8988T (cell line): ENCODE measurements at regions not wholly inside any gene's neighbourhood (a gene's known extent, or its start where the extent isn't known, plus 50 kb on each side); places are given as distances from the start of the nearest gene placed in this dataset.
"Not testable (repeated sequence)": the region's sequence is repeated elsewhere in the genome, so short reads cannot be mapped to it uniquely, and the experiment has no call there.

Experiments
- DNase-seq: peaks from one replicate; pipeline ENCODE4 v3.0.0; 2011

DNA sequence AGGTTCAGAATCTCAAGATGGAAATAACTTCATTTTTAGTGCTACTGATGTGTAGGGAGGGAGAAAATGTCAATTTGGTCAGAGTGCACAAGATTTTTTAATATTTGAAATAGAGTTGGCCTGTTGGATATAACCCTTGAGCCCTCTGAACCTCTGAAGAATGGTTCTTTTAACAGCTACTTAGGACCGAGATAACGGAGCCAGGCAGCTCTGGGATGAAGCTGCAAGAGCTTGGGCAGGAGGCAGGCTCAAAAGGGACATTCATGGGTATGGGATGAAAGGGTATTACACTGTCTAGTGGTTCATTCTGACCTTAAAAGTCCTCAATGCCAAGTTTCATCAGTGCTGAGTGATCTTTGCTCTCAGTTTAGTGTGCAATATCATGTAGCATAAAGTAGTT lies 111.4 kb upstream of the CPHXL start:
- DNase-seq, result no peak

DNA sequence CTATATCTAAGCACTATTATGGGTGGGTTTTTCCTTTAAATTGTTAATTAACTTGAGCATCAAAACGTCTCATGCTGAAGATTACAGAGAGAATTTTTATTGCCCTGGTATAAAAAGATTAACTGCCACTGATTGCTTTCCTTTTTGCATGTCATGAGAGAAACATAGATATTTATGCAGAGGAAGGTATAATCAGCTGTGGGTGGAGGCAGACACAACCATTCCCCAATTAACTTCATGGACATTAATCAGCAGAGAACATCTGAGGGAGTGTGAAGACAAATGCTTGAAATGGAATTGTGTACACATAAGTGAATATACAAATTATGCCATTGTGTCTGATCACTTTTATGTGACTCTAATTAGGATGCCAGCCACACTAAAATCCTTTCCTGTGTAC lies 115.2 kb upstream of the CPHXL start:
- DNase-seq, result no peak

DNA sequence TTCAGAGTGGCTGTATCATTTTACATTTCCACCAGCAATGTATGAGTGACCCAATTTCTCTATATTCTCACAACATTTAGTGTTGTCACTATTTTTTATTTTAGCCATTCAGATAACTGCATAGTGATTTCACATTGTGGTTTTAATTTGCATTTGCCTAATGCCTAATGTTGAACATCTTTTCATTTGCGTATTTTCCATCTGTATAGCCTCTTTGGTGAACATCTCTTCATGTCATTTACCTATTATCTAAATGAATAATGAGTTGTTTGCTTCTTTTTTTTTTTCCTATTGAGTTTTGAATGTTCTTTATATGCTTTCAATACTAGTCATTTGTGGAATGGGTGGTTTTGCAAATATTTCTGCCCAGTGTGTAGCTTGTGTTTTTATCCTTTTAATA lies 120.9 kb upstream of the CPHXL start:
- no peak for DNase-seq

DNA sequence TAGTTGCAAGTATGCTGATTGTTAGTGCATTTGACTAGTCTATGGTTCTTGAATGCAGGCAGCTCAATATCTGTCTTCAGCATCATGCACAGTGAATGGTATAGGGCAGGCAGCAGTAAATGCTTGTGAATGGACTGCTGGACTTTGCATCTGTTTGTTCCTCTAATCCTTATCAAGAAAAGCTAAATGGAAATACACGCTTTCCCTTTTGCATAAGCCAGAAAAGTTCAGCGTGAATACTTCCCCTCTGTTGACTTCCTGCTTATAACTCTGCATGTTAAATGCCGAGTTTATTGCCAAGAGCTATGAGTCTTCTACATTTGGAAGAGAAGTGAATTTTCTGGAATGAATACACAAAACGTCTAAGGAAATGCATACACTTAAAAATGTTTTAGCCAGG lies 127.9 kb upstream of the CPHXL start:
- no peak for DNase-seq

DNA sequence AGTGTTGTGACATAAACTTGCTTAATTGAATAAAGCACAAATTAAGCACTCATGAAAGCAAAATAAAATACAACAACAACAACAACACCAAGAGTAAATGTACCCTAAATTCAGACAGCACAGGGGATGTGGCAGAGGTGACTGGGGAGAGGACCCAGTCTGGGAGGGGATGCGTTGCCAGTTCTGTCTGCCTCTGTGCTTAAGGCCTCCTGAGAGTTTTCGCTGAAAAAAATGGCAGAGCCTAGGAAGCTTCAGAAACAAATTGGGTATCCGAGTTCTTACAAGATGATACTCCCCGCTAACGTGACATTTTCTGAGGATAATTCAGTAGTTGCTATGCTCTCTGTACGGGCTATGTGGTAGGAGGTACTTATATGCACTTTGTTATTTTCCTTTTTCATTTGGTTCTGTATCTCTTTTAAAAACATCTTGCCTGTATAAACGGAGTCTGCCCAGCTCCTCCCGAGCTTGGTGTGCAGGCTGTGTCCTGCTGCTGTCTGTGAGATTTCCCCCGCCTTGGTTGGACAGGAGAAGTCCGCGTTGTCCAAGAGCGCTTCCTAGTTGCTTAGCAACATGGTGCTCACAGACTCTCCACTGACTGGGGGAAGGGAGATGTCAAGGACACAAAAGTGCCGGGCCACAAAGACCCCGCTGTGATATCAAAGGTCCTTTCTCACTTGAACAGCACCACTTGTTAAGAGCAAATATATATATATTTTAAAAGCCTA lies 134.2 kb upstream of the CPHXL start:
- DNase-seq, result no peak

DNA sequence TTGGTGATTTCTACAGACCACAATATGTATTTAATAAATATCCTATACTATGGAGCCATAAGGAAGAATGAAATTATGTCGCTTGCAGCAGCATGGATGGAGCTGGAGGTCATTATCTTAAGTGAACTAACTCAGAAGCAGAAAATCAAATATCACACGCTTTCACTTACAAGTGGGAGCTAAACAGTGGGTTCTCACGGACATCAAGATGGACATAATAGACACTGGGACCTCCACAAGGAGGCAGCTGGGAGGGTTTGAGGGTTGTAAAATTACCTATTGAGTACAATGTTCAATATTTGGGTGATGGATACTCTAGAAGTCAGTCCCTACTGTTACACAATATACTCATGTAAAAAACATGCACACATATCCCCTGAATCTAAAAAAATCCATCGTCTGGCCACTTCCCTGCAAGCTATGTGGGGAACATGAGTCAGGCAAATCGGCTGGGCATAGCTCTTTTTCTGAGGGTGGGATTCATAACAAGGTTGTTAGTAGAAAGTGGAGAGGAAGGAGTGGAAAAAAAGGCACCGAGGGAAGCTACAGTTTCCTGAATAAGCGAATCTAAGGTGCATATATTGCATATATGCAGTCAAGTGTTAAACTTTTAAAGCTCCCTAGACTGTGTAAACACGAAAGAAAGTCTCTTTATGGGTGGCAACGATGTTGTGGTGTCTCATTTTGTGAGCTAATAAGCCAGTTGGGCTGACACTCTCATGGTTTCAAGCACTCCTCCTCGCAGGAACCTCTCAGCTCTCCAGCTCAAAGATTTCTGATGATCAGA lies 135.2 kb upstream of the CPHXL start:
- no peak for DNase-seq

DNA sequence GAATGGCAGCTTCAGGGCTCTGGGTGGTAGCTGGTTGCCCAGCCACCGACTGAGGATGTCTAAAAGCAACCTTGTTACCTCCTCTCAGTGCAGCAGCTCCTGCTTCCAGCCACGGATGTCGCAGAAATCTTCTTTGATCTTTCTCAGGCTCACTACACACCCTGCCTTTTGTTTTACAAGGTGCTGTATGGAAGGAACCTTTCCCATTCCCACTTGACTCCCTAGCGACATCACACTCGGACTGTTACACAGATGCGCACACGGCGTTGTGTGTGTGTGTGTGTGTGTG lies 135.8 kb upstream of the CPHXL start:
- DNase-seq, result no peak

DNA sequence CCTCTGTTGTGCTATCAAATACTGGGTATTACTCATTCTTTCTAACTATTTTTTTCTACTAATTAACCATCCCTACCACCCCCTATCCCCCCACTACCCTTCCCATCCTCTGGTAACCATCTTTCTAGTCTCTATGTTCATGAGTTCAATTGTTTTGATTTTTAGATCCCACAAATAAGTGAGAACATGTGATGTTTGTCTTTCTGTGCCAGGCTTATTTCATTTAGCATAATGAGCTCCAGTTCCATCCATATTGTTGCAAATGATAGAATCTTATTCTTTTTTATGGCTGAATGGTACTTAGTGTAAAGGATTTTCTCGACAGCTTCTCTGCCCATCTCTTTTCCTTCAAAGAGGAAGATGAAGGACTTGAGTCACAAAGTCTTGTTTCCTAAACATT lies 138.0 kb upstream of the CPHXL start:
- DNase-seq, result no peak

DNA sequence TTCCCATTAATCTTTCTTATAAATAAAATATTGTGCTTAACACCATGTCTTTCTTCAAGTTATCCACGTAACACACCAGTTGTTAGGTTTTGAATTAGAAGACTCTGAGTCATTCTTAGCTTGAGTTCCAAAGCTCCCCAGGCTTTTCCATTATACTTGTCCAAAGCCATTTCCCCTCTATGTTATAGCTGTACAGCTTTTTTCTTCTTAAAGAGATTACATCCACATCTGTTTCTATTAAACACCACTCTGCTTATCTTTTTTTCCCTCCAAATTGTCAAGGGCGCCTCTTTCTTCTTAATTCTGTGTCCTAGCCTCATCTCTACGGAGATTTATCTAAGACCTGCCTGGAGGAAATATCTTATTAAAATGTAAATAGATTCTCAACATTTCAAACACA lies 139.4 kb upstream of the CPHXL start:
- DNase-seq, result no peak

DNA sequence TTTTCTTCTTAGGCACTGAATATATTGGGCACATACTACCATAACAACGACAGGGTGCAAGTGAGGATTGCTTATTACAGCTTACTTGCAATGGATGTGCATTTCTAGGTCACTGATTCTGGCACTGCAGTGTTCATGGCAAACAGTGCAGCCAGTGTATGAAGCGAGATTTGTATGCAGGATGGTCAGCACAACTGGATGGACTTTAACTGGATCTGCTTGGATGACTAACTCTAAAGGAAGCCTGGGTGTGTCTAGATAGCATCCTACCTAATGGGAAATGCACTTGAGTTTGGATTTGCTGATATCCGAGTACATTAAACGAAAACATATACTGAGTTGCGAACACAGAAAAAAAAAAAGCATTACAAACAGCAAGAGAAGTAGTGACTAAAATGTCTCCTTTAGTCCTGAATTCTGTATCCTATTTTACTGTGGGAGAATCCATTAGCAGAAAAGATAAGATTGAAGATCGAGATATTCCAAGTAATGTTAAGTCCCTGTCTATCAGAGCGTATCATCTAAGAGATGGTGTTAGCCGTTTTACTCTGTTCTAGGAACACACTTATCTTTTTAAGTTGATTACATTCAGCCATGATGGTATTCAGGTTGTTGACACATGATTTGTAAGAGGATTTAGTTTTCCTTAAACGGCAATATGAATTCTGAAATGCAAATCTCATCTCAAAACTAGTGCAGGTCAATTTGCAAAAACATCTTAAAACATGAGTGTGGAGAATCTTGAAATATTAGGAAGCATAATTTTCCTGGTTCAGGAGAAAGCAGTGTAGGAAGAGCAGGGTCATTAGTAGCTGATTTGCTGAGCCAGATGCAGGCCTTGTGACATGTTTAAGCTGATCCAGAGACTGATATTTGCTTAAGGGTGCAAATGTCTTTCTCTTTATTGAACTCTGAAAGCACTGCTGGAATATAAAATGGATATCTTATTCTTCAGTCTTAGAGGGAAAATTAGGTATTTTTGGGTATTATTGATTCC lies 142.6 kb upstream of the CPHXL start:
- no peak for DNase-seq

DNA sequence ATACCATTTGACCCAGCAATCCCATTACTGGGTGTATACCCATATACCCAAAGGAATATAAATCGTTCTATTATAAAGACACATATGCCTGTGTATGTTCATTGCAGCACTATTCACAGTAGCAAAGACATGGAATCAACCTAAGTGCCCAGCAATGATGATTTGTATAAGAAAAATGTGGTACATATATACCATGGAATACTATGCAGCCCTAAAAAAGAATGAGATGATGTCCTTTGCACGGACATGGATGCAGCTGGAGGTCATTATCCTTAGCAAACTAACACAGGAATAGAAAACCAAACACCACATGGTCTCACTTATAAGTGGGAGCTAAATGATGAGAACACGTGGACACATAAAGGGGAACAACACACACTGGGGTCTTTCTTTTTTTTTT lies 155.0 kb upstream of the CPHXL start:
- not testable (repeated sequence) for DNase-seq

DNA sequence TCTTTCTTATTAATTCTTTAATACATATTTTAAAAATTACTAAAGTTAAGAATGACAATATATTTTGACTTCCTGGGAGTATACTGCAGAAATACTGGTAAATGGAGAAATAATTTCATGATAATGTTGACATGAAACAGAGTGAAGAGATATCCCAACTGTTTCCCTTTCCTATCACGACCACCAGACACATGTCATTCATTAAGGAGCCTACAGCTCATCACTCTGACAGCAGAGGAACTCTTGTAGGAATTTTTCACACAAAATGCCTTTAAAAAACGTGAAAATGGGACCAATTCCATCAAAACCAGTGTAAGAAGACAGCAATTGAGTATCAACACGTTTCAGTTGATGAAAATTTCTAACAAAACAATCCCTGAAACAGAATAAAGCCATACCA lies 172.9 kb upstream of the CPHXL start:
- DNase-seq, result no peak

DNA sequence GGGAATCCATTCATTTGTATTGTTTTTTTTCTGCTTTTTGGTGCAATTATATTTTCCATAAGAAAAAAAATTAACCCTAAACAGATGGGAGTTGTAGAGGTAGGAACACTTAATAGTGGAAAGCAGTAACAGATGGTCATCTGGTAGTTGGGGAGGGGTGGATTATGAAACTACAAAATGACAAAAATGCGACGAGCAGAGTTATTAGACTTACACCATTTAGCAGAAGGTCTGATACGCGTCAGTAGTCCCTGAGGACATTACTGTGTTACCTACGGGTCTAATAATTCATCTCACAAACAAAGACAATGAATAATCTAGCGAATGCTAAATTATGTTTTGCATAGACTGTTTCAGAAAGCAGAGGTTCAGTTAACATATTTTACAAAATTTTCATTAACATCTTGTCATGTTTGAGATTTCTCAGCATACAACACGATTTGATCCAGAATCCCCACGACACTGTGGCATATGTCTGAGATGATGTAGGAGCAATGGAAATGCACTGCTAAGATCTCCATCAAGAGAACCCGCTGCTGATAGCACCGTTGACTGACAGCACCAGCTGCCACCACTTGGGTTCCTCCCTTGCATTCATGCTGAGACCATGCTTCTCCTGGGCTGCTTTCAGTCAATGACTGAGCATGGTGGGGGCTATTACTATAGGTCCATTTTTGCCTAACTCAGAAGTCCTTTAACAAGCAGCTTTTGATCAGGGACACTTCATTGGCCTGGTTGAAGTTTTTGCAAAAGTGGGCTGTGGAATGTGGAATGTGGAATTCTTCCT lies 182.2 kb upstream of the CPHXL start:
- no peak for DNase-seq

DNA sequence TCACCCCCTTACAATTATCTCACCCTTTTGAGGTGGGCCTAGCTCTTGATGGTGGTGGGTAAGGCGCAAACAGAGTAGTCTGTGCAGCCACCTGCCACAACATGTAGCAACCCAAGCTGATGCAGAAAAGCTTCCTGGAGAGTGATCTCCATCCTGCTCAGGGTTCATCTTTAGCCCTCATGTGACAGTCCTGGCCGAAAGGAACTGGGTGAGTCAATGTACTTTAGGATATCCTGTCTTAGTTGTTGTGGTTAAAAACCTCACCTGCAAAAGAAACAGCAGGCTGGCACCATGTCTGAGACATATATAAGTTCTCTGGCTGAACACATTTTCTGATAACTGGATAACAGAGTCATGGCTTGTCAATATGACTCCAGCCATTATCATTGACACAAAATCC lies 183.5 kb upstream of the CPHXL start:
- DNase-seq, result no peak

DNA sequence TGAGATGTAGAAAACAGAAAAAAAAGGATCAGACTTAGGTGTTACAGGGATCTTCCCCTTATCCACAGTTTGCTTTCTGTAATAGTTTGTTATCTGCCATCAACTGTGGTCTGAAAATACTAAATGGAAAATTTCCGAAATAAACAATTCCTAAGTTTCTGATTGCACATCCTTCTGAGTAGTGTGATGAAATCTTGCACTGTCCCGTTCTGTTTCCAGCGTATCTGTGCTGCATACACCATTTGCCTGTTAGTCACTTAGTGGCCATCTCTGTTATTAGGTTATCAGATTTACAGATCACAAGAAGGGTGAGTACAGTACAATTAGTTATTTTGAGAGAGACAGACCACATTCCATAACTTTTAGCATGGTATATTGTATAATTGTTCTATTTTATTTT lies 185.6 kb upstream of the CPHXL start:
- no peak for DNase-seq

DNA sequence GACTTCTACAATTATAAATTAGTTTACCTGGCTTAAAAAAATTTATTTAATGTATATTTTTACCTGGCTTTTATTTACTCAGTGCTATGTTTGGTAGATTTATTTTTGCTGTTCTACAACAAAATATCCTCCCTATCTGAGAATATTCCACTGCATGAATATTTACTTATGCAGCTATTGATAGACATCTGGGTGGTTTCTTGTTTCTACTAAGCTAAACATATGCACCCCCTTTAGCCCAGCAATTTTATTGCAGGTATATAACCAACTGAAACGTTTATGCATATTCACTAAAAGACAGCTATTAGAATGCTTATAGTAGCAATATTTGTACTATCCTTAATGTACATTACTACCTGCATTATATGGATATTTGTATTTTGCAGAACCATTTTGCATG lies 187.7 kb upstream of the CPHXL start:
- DNase-seq, result no peak

DNA sequence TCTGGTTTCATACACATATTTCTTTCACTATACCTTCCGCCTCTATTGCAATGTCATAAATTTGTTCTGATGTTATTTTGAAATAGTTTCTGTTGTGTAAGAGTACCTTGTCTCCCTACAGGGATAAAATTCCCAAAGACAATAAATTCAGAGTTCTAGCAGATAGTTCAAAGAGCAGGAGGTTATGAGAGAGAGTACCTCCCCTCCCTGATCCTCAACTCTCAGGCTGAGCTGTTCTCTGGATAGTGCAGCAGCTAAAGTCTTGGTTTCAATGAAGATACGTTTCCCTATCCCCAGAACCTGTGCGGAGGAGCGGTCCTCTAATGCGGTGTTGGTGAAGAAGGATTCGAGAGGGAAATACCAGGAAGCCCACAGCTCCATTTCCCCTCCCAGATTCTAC lies 190.2 kb upstream of the CPHXL start:
- no peak for DNase-seq

DNA sequence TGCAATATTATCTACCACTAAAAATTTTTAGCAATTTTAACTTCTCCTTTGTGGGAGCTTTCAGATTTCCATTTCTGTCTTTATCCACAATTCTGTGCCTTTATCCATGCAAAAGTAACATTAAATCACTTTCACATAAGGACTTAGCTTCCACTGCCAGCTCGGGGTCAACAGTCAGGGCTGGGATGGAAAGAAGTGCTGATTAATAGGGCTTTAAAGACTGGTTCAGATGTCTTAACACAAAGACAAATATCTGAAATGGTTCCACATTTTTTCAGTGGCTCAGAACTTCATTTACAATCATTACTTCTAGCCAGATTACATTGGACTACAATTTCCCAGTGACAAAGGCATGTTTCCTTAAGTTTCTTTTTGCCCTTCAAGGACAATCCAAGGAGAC lies 191.8 kb upstream of the CPHXL start:
- DNase-seq, result no peak

DNA sequence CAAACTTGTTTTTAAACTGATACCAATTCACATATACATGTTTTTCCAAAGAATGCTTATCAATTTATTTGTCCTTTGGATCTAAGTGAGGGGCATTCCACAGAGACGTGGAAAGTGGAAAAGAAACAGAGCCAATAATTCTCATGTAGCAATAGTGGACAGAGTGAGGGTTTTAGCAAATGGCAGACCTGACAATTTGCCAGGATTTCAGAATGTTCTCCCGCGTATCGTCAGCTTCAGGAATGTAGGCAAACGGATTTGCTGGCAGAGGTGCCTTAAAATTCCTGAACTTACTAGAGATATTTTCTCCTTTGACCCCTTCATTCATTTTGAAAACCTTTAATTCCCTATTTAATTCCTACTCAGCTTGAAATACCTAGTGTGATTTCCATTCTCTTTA lies 193.4 kb upstream of the CPHXL start:
- no peak for DNase-seq

DNA sequence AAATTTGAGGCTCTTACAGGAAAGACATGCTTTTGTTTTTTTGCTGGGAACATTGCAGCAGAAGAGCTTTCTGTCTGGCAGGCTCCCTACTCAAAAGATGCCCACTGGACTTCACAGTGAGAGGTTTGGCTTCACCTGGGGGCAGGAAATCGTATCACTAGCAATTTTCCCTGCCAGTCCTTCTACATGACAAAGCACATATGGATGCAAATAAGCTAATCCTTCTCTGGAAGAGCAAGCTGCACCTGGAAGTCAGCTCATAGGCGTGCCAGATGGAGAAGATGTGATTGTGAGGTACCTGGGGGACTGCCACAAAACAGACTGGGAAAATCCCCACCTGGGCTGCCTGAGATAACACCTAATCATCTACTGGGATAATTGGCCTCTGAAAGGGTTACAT lies 195.0 kb upstream of the CPHXL start:
- no peak for DNase-seq

DNA sequence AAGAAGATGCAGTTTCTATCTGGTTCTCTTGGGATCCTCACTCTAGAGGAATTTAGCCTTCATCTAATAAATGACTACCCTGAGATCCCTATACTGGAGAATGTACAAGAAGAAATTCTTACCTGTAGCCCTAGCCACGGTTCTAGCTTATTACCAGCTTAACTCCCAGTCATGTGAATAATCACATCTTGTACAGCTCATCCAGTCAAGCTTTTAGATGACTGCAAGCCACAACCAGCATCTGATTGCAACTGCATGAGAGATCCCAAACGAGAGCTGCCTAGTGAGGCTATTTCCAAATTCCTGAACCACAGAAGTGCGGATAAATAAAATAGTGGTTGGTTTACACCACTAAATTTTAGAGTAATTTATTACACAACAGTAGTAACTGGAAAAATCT lies 196.0 kb upstream of the CPHXL start:
- no peak for DNase-seq

DNA sequence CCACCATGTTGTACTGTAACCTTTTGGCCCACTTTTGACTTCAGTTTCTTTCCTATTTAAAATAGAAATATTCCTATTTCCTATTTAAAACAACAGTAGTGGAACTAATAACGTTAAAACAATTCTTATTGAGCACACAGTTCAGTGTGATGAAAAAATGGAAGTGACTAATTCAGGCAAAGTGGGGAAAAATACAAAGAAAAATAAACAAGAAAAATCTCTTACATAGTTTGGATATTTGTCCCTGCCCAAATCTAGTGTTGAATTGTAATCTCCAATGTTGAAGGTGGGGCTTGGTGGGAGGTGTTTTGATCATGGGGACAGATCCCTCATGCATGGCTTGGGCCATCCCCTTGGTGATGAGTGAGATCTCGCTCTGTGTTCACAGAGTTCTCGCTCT lies 198.1 kb upstream of the CPHXL start:
- no peak for DNase-seq

DNA sequence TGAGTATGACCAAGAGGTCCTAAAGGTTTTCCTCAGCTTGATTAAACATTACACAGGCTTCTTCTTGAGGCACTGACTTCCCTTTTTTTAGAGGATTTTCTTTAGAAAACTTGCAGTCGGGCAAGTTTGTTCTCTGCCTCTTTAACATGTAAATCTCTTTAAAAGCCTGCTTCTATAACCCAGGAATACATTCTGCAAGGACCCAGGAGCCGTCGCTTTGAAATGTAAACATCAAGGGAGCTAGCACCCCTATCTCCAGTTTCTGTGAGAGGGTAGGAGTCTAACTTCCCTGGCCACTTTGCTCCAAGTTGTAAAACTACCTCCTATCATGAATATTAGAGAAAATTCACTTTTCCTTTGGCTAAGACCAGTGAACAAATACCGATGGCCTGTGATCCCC lies 201.5 kb upstream of the CPHXL start:
- DNase-seq, result no peak
